ENCODE measurements at regions not wholly inside any gene's neighbourhood (a gene's known extent, or its start where the extent isn't known, plus 50 kb on each side); places are given as distances from the start of the nearest gene placed in this dataset.
"Not testable (repeated sequence)": the region's sequence is repeated elsewhere in the genome, so short reads cannot be mapped to it uniquely, and the experiment has no call there.

DNA sequence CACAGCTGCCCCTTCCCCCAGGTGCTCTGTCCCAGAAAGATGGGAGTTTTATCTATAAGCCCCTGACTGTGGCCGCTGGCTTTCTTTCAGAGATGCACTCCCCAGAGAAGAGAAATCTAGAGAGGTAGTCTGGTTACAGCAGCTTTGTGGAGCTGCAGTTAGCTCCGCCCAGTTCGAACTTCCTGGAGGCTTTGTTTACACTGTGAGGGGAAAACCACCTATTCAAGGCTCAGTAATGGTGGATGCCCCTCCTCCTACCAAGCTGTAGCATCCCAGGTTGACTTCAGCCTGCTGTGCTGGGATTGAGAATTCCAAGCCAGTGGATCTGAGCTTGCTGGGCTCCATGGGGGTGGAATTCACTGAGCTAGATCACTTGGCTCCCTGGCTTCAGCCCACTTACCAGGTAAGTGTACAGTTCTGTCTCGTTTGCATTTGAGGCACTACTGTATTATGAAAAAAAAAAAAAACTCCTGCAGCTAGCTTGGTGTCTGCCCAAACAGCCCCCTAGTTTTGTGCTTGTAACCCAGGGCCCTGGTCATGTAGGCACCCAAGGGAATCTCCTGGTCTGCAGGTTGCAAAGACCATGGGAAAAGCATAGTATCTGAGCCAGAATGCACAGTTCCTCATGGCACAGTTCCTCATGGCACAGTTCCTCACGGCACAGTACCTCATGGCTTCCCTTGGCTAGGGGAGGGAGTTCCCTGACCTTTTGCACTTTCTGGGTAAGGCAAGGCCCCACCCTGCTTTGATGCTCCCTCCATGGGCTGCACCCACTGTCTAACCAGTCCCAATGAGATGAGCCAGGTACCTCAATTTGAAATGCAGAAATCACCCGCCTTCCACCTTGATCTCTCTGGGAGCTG, 275.0 kb downstream of the CENPW start:
- no peak for DNase-seq

DNA sequence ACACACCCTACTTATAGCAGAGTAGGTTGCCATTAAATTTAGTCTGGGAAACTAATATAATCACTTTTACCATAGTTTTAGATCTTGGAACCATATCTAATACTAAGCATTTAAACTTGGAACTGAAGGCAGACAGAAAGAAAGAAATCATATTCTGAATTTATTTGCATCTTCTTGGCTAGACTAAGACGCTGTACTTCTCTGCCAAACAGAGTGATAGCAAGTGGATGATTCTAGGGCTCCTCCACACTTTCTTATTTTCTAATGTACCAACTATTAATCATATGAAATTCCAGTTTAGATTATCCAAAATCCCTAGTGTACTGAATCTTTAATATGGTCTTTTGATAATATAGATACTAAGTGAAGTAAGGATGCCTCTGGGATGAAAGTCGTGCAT, 277.0 kb downstream of the CENPW start:
- no peak for DNase-seq

GRCh38 chr6:126618639-126619343, 278.9 kb downstream of the CENPW start:
- no peak for DNase-seq

GRCh38 chr6:126620719-126621118, 280.8 kb downstream of the CENPW start:
- DNase-seq: no peak

DNA sequence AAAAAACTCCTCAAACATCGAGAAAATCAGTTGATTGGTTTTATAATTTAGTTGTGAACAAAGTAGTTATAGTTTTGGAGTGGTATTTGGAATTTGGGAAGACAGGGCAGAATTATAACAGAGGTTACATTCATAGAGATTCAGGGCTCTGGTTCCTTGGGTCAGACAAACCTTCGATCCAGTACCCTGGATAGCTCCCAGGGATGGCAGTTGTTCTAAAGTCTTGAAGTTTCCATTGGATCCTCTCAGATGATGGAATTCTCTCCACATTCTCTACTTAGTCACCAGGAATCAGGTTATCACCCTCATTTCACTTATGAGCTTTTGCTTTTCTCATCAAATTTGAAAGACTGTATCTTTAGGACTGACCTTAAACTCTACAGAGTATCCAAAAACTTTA, 285.1 kb downstream of the CENPW start:
- DNase-seq: no peak

GRCh38 chr6:126628125-126628524, 288.2 kb downstream of the CENPW start:
- DNase-seq: no peak

- DNase-seq: no peak
Measured at GRCh38 chr6:126631363-126631762, 291.4 kb downstream of the CENPW start.

- DNase-seq: no peak
Measured at GRCh38 chr6:126632271-126632670, 292.4 kb downstream of the CENPW start.

- DNase-seq: no peak
Measured at GRCh38 chr6:126633373-126633772, 293.5 kb downstream of the CENPW start.

DNA sequence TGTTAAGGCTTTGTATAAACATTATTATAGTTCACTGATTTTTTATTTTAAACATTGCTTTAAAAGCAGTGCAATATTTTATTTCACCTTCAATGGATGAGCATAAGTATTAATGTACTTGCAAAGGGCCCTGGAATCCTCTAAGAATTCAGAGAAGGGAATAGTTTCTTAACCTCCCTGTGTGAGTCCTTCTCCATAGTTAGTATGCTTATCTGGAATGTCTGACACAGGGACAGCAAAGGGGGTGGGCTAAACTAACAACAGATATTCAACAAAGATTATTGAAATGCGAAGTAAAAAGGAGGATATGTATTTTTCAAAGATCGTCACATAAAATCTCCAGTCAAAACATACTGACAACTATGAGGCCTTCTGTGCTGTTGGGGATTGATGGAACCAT, 300.4 kb downstream of the CENPW start:
- DNase-seq: no peak

DNA sequence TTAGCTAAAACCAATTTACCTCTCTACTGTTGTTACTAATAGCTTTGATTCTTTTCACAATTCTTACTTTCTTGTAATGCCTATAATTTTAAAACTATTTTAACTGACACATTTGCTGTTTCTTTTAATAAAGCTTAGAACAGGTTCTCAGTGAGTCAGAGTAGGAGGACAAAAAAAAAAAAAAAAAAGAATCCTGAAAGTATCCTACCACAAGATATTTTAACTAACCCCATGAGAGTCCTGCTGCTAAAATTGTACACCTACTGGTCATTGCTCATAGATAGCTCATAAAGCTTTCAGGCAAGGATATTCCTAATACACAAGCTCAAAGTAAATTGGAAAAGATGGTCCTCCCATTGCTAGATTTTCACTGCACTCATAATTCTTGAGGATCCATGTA, 301.0 kb downstream of the CENPW start:
- no peak for DNase-seq

DNA sequence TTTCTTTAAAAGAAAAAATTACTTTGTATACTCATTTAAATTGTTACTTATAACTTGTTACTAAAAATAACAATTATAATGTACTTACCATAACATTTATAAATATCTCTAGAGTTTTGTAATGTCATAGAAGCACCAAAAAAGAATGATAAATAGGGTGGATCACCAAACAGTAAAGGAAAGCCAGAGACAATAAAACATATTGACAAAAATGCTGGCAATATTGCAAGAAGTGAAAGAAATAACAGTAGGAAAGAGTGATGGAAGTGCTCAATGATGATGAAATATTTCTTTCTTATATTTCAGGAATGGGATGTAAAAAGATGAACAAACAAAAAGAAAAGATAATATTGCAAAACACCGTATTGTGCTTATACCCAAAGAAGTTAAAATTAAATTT, 301.7 kb downstream of the CENPW start:
- no peak for DNase-seq

- DNase-seq: no peak
Measured at GRCh38 chr6:126643352-126643751, 303.4 kb downstream of the CENPW start.

GRCh38 chr6:126650931-126651330, 311.0 kb downstream of the CENPW start:
- DNase-seq: no peak

DNA sequence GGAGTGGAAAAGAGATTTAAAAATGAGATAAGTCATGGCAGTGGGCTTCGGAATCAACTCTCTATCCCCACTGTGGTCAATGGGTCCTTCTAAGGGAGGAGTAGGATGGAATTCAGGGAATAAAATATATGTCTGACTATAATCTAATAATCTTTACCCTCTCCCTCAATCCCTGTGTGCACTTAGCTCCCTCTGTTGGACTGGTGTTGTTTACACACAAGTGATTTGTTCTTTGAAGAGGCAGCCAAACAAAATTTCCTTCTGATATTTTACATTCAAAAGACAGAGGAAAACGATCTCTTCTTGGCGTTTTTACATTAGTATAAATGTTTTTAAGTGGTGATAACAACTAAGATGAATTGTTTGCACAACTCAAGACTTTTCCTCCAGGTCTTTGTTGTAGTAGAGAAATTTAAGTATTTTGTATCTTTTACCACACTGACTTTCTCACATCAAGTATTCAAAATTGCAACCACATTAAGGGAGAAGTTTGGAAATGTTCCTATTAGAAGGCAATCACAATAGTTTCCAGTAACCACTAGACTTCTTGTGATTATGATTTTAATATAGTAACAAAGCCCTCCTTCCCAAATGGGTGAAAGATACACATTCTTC, 317.8 kb downstream of the CENPW start:
- no peak for DNase-seq

DNA sequence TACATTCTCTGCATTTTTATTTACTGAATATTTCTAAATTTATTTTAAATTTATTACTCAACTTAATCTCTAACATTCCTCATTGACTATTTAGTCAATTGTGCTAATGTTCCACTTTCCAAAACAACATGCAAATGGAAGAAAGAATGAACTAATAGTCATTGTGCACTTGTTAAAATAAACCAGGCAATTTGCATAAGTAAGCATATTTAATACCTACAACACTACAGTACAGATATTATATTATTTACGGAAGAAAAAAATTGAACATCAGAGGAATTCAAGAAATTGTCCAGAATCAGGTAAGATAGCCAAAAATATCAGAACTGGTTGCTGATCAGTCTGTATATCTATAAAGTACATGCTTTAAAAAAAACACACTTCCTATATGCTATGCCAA, 320.5 kb downstream of the CENPW start:
- no peak for DNase-seq

- DNase-seq: no peak
Measured at GRCh38 chr6:126661646-126662045, 321.7 kb downstream of the CENPW start.

DNA sequence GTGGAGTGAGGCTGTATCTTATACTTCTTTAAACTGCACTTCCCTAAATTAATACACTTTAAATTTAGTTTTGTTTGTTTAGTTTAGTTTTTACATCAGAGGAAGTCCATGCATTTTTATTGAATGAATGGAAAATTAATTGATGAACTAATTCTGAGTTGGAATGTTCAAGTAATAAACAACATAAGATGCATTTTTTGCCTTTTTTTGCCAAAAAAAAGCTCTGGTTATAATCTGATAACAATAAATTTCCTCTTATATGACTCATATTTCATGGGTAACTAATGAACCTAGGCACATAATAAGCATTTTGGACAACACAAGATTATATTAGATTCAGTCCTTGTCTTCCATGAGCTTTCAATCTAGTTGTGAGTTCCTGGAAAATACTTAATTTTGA, 323.1 kb downstream of the CENPW start:
- DNase-seq: no peak

DNA sequence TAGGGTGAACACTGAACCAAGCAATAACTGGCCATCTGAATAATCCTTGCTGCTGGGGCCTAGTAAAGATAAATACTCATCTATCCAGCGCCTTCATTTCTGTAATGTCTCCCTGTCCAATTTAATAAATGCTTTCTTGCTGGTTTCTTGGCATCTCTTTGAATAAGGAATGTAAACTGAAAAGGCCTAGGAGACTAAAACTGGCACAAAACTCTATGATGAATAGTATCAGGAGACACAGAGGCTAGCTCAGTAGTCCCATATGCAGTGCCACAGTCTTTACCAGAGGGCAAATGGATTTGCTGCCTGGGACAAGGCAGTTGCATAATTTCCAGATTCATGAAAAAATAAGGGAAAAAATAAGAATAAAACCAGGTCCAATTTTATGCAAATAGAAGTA, 324.4 kb downstream of the CENPW start:
- no peak for DNase-seq

GRCh38 chr6:126665551-126665950, 325.6 kb downstream of the CENPW start:
- DNase-seq: no peak

DNA sequence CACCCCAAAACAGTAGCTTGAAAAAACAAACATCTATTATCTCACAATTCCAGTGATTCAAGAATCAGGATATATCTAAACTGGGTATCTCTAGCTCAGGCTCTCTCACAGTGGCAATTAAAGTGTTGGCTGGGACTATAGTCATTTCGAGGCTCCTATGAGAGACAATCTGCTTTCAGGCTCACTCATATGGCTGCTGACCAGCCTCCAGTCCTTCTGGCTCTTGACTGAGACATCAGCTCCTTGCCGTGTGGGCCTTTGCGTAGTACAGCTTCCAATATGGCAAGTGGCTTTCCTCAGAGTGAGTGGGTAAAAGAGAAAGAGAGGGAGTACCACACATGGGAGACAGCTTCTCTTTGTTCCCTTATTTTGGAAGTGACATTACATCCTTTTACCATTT, 327.2 kb downstream of the CENPW start:
- DNase-seq: no peak

DNA sequence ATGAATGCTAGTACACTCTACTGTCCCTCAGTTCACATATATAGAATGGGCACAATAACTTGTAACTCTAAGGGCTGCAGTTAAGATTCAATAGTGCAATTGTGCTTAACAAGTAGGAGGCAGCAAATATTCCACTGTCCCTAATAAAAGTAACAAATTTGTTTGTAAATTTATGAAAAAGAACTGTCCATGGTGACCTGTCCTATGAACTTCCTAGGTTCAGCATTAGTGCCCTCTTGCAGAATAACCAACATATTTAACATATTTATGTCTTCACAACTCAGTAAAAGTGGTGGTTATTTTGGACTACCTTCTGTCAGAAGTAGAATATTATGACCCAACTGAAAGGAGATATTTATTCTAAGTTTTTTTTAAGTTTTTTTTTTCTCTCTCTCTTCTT, 327.8 kb downstream of the CENPW start:
- DNase-seq: no peak

DNA sequence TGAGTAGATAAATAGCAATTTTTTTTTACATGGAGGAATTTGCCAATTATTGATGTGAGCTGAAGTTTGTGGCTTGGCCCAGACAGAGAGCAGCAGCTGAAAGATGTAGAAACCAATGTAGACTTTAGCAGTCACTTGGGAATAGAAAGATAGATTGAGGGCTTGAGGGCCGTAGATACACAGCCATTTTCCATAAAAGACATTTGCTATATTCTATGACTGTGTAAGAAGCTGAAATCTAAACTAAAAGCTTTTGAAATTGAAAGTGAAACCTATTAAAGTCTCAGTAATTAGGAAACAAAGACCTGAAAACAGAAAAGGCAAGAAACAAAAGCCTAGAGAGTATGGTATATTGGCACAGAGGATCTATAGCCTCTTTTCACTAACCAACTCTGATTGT, 332.7 kb downstream of the CENPW start:
- DNase-seq: no peak

DNA sequence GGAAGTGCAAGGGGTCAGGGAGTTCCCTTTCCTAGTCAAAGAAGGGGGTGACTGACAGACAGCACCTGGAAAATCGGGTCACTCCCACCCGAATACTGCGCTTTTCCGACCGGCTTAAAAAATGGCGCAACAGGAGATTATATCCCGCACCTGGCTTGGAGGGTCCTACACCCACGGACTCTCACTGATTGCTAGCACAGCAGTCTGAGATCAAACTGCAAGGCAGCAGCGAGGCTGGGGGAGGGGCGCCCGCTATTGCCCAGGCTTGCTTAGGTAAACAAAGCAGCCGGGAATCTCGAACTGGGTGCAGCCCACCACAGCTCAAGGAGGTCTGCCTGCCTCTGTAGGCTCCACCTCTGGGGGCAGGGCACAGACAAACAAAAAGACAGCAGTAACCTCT, 333.8 kb downstream of the CENPW start:
- DNase-seq: not testable (repeated sequence)

All from cerebellar nuclear complex (tissue), 1 donor.